ENCODE measurements at regions not wholly inside any gene's neighbourhood (a gene's known extent, or its start where the extent isn't known, plus 50 kb on each side); places are given as distances from the start of the nearest gene placed in this dataset.

DNA sequence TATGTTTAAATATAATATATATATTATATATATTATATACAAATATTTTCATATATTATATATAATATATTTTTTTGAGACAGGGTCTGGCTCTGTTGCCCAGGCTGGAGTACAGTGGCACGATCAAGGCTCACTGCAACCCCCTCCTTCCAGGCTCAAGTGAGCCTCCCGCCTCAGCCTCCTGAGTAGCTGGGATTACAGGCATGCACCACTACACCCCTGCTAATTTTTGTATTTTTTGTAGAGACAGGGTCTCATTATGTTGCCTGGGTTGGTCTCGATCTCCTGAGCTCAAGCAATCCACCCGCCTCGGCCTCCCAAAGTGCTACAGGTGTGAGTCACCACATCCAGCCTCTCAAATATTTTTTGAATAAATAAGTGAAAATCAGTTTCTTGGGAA, 215.5 kb downstream of the GATA3 start:
- ChIA-PET CTCF (no interaction called here), POLR2A (no interaction called here)
- Histone ChIP-seq H3K9me3 (ENCODE audit: control insufficient read depth, insufficient read depth, low read length) (peaks cover 6% of the 10 kb centered on the region; the same call in 1 of the 2 replicates), H3K27me3 (ENCODE audit: control insufficient read depth, insufficient read depth, low read length) (no peaks in the 10 kb centered on the region), H3K4me3 (ENCODE audit: low read depth, low read length) (no peak overlapping the region), H3K27ac (ENCODE audit: low read depth, low read length) (no peak overlapping the region)
- TF ChIP-seq, protein P1, sequence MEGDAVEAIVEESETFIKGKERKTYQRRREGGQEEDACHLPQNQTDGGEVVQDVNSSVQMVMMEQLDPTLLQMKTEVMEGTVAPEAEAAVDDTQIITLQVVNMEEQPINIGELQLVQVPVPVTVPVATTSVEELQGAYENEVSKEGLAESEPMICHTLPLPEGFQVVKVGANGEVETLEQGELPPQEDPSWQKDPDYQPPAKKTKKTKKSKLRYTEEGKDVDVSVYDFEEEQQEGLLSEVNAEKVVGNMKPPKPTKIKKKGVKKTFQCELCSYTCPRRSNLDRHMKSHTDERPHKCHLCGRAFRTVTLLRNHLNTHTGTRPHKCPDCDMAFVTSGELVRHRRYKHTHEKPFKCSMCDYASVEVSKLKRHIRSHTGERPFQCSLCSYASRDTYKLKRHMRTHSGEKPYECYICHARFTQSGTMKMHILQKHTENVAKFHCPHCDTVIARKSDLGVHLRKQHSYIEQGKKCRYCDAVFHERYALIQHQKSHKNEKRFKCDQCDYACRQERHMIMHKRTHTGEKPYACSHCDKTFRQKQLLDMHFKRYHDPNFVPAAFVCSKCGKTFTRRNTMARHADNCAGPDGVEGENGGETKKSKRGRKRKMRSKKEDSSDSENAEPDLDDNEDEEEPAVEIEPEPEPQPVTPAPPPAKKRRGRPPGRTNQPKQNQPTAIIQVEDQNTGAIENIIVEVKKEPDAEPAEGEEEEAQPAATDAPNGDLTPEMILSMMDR (IDR thresholded peaks at IDR 0.05; ENCODE audit: low read depth, low read length) = no peak
- no peak for DNase-seq (ENCODE audit: low read depth, low spot score)

DNA sequence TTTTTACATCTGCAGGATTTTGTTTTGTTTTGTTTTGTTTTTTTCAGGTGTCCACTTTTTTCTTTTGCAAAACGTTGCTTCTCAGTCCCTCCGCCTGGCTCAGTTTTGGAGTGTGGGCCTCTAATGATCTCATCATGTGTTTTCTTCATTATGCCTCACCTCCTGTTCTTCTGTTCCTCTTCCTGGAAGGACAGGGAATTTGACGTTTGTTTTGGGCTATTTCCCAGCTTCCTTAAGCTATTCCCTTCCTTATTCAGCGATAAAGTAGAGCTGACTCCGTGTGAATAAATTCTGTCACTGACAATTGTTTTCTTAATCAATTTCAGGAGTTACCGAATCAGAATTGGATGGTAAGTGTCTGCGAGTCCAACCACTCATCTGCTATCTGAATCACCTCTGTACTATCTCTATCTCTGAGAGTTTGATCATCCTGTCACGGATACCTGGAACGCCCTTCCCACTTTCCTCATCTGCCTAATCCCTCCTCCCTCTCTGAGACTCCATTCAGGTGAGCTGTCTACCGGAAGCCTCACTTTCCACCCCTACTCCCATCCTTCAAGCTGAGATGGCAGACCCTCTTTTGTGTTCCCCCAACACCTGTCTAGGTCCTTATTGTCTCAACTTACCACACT, 218.4 kb downstream of the GATA3 start:
- no peaks in the 10 kb centered on the region for H3K27me3 ChIP-seq (ENCODE audit: control insufficient read depth, insufficient read depth, low read length)
- H3K4me3 ChIP-seq (ENCODE audit: low read depth, low read length) = no peak overlapping the region
- TF ChIP-seq, protein P1 (IDR thresholded peaks at IDR 0.05; ENCODE audit: low read depth, low read length) = no peak
- H3K9me3 ChIP-seq (ENCODE audit: control insufficient read depth, insufficient read depth, low read length) = peaks cover 4% of the 10 kb centered on the region; the same call in 1 of the 2 replicates
- ChIA-PET POLR2A (no interaction called here), CTCF (interaction anchor here (0.6 kb wide), 1 partner anchor 747 kb away, joined by 4 read pairs; no protein-coding TSS in a partner anchor)
- H3K27ac ChIP-seq (ENCODE audit: low read depth, low read length) = no peak overlapping the region
- DNase-seq (ENCODE audit: low read depth, low spot score) = no peak

DNA sequence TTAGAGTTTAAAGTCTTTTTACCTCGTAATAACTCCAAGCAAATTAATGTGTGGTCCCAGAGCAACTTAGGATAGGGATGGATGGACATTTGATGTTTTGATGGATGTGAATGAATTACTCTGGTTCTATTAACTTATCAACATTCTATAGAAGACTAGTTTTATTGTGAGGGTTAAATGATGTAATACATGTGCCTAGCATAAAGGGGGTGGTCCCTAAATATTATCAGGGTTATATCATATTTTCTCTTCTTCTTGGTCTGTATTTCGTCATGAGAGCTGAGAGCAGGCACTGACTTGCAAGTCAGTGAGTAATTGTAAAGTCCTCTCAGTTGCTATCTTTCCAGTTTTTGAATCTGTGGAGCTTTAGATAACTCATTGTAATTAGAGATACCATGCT, 219.3 kb downstream of the GATA3 start:
- CTCF ChIA-PET = no interaction called here
- POLR2A ChIA-PET = no interaction called here

DNA sequence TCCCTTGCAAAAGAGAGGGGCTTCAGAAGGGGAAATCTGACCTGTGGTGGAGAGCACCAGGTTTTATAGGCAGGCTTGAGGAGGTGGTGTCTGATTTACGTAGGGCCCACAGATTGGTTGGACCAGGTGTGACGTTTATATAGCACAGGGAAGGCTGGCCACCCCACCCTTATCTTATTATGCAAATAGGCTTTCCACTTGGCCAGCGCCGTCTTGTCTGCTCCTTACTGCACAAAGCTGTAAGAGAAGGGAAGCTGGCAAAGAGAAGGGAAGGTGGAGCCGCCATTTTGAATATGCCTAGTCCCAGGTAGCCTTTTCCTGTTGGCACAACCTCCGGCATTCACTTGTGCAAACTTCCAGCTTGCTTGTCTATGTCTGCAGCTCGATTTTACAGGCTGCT, 221.4 kb downstream of the GATA3 start:
- POLR2A ChIA-PET = no interaction called here

More for the DNA sequence above, 219.3 kb downstream of the GATA3 start:
- Histone ChIP-seq H3K27me3 (ENCODE audit: control insufficient read depth, insufficient read depth, low read length) (no peaks in the 10 kb centered on the region), H3K27ac (ENCODE audit: low read depth, low read length) (no peak overlapping the region), H3K4me3 (ENCODE audit: low read depth, low read length) (no peak overlapping the region), H3K9me3 (ENCODE audit: control insufficient read depth, insufficient read depth, low read length) (0 out of 2 replicates have a peak, but pooled peaks cover 2% of the 10 kb centered on the region)
- TF ChIP-seq, protein P1 (IDR thresholded peaks at IDR 0.05; ENCODE audit: low read depth, low read length) = no peak
- DNase-seq (ENCODE audit: low read depth, low spot score) = no peak

DNA sequence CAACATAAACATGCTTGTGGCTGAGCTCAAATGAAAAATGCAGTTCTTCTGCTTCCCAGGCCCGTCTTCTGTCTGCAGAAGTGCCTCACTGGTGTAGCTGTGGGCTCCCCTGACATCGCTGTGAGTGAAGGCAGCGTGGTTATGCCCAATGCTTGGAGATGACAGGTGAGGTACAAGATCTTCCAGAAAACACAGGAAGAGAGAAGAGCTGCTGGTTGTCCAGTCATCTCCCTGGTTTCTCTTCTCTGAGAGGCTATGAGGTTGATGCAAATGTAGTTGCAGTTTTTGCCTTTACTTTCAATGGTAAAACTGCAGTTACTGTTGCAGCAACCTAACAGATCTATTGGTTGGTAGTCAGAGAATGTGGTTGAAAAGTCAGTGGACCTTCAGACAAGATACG, 223.6 kb downstream of the GATA3 start:
- CTCF ChIA-PET = no interaction called here
- no peak for DNase-seq (ENCODE audit: low read depth, low spot score)

More for the DNA sequence above, 221.4 kb downstream of the GATA3 start:
- Histone ChIP-seq H3K4me3 (ENCODE audit: low read depth, low read length) (no peak overlapping the region), H3K27ac (ENCODE audit: low read depth, low read length) (no peak overlapping the region), H3K27me3 (ENCODE audit: control insufficient read depth, insufficient read depth, low read length) (no peaks in the 10 kb centered on the region), H3K9me3 (ENCODE audit: control insufficient read depth, insufficient read depth, low read length) (peaks cover 5% of the 10 kb centered on the region; the same call in 1 of the 2 replicates)
- no peak for DNase-seq (ENCODE audit: low read depth, low spot score)
- TF ChIP-seq, protein P1 (IDR thresholded peaks at IDR 0.05; ENCODE audit: low read depth, low read length) = no peak
- CTCF ChIA-PET = no interaction called here

More for the DNA sequence above, 223.6 kb downstream of the GATA3 start:
- H3K4me3 ChIP-seq (ENCODE audit: low read depth, low read length) = no peak overlapping the region
- peaks cover 3% of the 10 kb centered on the region; the same call in 1 of the 2 replicates for H3K9me3 ChIP-seq (ENCODE audit: control insufficient read depth, insufficient read depth, low read length)
- no peak overlapping the region for H3K27ac ChIP-seq (ENCODE audit: low read depth, low read length)
- POLR2A ChIA-PET = no interaction called here
- no peaks in the 10 kb centered on the region for H3K27me3 ChIP-seq (ENCODE audit: control insufficient read depth, insufficient read depth, low read length)
- TF ChIP-seq, protein P1 (IDR thresholded peaks at IDR 0.05; ENCODE audit: low read depth, low read length) = no peak

Measured in AG04450 (cell line).